ENCODE measurements at regions not wholly inside any gene's neighbourhood (a gene's known extent, or its start where the extent isn't known, plus 50 kb on each side); places are given as distances from the start of the nearest gene placed in this dataset.

GRCh38 chr5:6043491-6044310 is 334.6 kb downstream of the MED10 start:
- TF ChIP-seq POLR2A (IDR thresholded peaks at IDR 0.05): no peak
- TF ChIP-seq CTCF (IDR thresholded peaks at IDR 0.05): no peak

All from gastroesophageal sphincter (tissue), 3 donors.